ENCODE measurements at regions not wholly inside any gene's neighbourhood (a gene's known extent, or its start where the extent isn't known, plus 50 kb on each side); places are given as distances from the start of the nearest gene placed in this dataset.

DNA sequence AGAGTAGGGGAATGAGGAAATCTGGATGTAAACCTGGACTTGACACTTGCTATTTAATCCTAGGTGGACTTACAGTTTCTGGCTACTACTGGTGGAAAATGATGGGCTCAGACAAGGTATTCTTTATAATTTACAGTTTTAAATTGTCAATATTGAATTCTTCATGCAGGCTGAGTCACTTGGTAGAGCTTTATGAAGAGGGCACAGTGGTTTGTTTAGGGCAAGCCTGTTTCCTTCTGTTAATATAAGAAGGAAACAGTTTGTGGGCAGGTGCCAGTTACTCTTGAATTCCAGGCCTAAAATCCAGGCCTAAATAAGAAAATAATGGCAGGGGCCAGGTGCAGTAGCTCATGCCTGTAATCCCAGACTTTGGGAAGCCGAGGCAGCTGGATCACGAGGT is 355.8 kb upstream of the RGS6 start:
- no peak overlapping the region for H3K27ac Mint-ChIP-seq
- no peak for ATAC-seq (replicated peaks)
- DNase-seq, result no peak
- no peak overlapping the region for H3K4me3 Mint-ChIP-seq
- H3K9me3 Mint-ChIP-seq, result no peaks in the 10 kb centered on the region
- no peaks in the 10 kb centered on the region for H3K27me3 Mint-ChIP-seq
- no peaks in the 10 kb centered on the region for H3K36me3 Mint-ChIP-seq (ENCODE audit: insufficient read depth)
- peaks cover 18 to 22% of the 10 kb centered on the region in 2 donors for H3K4me1 Mint-ChIP-seq (ENCODE audit: low read depth in 2 of 2)

GRCh38 chr14:71579331-71579730 is 352.9 kb upstream of the RGS6 start:
- peaks cover 9 to 26% of the 10 kb centered on the region in 2 donors for H3K4me1 Mint-ChIP-seq (ENCODE audit: low read depth in 2 of 2)

GRCh38 chr14:71582705-71583104 is 349.5 kb upstream of the RGS6 start:
- Mint-ChIP-seq H3K4me1 (ENCODE audit: low read depth in 2 of 2) (peaks cover 0 to 14% of the 10 kb centered on the region in 2 donors), H3K9me3 (no peaks in the 10 kb centered on the region), H3K27me3 (no peaks in the 10 kb centered on the region), H3K27ac (no peak overlapping the region), H3K4me3 (no peak overlapping the region), H3K36me3 (ENCODE audit: insufficient read depth) (no peaks in the 10 kb centered on the region)
- DNase-seq, result no peak
- no peak for ATAC-seq (replicated peaks)

More at GRCh38 chr14:71579331-71579730, 352.9 kb upstream of the RGS6 start:
- H3K27ac Mint-ChIP-seq, result no peak overlapping the region
- no peaks in the 10 kb centered on the region for H3K9me3 Mint-ChIP-seq
- DNase-seq, result no peak
- H3K36me3 Mint-ChIP-seq (ENCODE audit: insufficient read depth), result no peaks in the 10 kb centered on the region
- H3K27me3 Mint-ChIP-seq, result no peaks in the 10 kb centered on the region
- ATAC-seq (replicated peaks), result no peak
- no peak overlapping the region for H3K4me3 Mint-ChIP-seq

DNA sequence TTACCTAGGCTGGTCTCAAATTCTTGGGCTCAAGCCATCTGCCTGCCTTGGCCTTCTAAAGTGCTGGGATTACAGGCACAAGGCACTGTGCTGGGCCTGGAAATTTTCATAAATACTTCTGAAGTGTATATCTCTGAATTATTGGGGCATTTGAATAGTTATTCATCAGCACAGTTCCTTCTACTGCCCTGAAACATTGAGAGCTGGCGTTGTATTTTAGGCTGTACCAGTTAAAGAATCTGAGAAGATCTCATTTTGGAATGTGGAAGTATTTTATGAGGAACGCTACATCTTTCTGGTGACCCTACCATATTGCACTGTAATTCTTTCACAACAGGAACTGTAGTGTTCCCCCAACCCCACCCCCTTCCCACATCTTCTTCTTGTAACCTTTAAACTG is 349.0 kb upstream of the RGS6 start:
- ATAC-seq (replicated peaks) (no peak), DNase-seq (no peak)
- Mint-ChIP-seq H3K27ac (no peak overlapping the region), H3K4me3 (no peak overlapping the region), H3K27me3 (no peaks in the 10 kb centered on the region), H3K36me3 (ENCODE audit: insufficient read depth) (no peaks in the 10 kb centered on the region), H3K4me1 (ENCODE audit: low read depth in 2 of 2) (peaks cover 0 to 14% of the 10 kb centered on the region in 2 donors), H3K9me3 (no peaks in the 10 kb centered on the region)

DNA sequence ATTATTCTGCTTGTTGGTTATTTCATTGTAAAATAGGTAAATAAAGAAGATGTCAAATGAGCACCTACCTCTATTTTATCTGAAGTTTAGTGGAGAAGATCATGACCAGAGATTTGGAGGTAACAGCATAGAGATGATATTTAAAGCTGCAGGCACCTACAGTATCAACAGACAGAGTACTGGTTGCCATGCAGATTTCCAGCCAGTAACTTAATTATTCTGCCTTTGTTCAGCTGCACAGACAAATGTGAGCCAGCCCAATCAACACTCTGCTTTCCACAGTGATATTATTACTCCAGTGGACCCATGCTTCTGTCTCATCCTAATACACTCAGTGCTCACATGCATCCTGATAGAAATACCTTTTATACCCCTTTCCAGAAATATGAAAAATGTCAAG is 348.5 kb upstream of the RGS6 start:
- H3K36me3 Mint-ChIP-seq (ENCODE audit: insufficient read depth), result no peaks in the 10 kb centered on the region
- ATAC-seq (replicated peaks) (no peak), DNase-seq (no peak)
- H3K27me3 Mint-ChIP-seq, result no peaks in the 10 kb centered on the region
- no peaks in the 10 kb centered on the region for H3K9me3 Mint-ChIP-seq
- no peak overlapping the region for H3K27ac Mint-ChIP-seq
- no peak overlapping the region for H3K4me3 Mint-ChIP-seq
- peaks cover 0 to 9% of the 10 kb centered on the region in 2 donors for H3K4me1 Mint-ChIP-seq (ENCODE audit: low read depth in 2 of 2)

DNA sequence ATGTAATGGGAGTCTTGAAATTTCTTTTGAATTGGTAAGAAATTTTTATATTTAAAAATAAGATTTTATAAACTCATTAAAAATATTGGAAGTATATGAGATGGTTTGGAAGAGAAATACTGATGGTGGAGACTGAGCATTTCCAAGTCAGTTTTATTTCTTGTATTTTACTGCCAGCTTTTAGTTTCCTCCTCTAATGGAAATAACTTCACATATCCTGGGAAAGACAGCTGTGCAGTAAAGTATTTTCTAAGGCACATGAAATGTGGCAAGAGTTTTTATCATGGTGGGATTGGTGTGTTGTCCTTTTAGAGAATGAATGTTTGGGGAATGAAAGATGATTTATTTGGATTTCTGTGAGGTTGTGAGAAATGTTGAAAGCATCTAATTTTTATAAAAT is 346.9 kb upstream of the RGS6 start:
- DNase-seq, result no peak
- Mint-ChIP-seq H3K4me1 (ENCODE audit: low read depth in 2 of 2) (peaks cover 1 to 9% of the 10 kb centered on the region in 2 donors), H3K9me3 (no peaks in the 10 kb centered on the region), H3K27me3 (no peaks in the 10 kb centered on the region), H3K27ac (no peak overlapping the region), H3K4me3 (no peak overlapping the region), H3K36me3 (ENCODE audit: insufficient read depth) (no peaks in the 10 kb centered on the region)
- no peak for ATAC-seq (replicated peaks)

- no peaks in the 10 kb centered on the region for H3K36me3 Mint-ChIP-seq (ENCODE audit: insufficient read depth)
- DNase-seq (no peak), ATAC-seq (replicated peaks) (no peak)
- H3K4me3 Mint-ChIP-seq, result no peak overlapping the region
- H3K27ac Mint-ChIP-seq, result peak overlapping the region in 1 of 2 donors; percentile 29
- peaks cover 1 to 9% of the 10 kb centered on the region in 2 donors for H3K4me1 Mint-ChIP-seq (ENCODE audit: low read depth in 2 of 2)
- no peaks in the 10 kb centered on the region for H3K27me3 Mint-ChIP-seq
- H3K9me3 Mint-ChIP-seq, result no peaks in the 10 kb centered on the region
Measured at GRCh38 chr14:71586131-71586897, 345.9 kb upstream of the RGS6 start.

GRCh38 chr14:71588028-71588427 is 344.2 kb upstream of the RGS6 start:
- Mint-ChIP-seq H3K9me3 (no peaks in the 10 kb centered on the region), H3K4me3 (no peak overlapping the region), H3K36me3 (ENCODE audit: insufficient read depth) (no peaks in the 10 kb centered on the region), H3K27me3 (no peaks in the 10 kb centered on the region), H3K4me1 (ENCODE audit: low read depth in 2 of 2) (peaks cover 4 to 6% of the 10 kb centered on the region in 2 donors), H3K27ac (no peak overlapping the region)
- DNase-seq (no peak), ATAC-seq (replicated peaks) (no peak)

- H3K4me1 Mint-ChIP-seq (ENCODE audit: low read depth in 2 of 2), result peaks cover 3 to 6% of the 10 kb centered on the region in 2 donors
- no peak overlapping the region for H3K27ac Mint-ChIP-seq
- H3K4me3 Mint-ChIP-seq, result no peak overlapping the region
- no peaks in the 10 kb centered on the region for H3K9me3 Mint-ChIP-seq
- ATAC-seq (replicated peaks), result no peak
- H3K27me3 Mint-ChIP-seq, result no peaks in the 10 kb centered on the region
- no peak for DNase-seq
- no peaks in the 10 kb centered on the region for H3K36me3 Mint-ChIP-seq (ENCODE audit: insufficient read depth)
Measured at GRCh38 chr14:71588576-71589215, 343.5 kb upstream of the RGS6 start.

DNA sequence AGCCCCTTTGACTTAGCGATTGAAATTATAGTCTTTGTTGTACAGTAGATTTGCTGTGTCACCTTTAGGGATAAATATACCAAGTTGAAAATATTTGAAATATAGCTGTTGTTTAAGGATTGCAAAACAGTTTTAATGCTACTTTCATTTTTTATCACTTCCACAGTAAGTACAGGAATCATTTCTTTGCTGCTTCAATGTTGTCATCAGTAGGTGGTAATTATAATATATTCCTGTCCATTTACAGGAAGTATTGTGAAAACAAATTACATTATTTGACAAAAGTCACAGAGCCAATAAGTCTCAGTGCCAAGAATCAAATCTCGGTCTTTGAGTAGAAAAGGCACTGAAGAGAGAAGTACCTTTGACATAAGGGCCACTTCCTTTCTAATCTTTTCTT is 342.6 kb upstream of the RGS6 start:
- H3K4me1 Mint-ChIP-seq (ENCODE audit: low read depth in 2 of 2), result peaks cover 4 to 6% of the 10 kb centered on the region in 2 donors
- no peaks in the 10 kb centered on the region for H3K27me3 Mint-ChIP-seq
- no peak overlapping the region for H3K4me3 Mint-ChIP-seq
- no peak for ATAC-seq (replicated peaks)
- DNase-seq, result no peak
- H3K9me3 Mint-ChIP-seq, result no peaks in the 10 kb centered on the region
- no peaks in the 10 kb centered on the region for H3K36me3 Mint-ChIP-seq (ENCODE audit: insufficient read depth)
- no peak overlapping the region for H3K27ac Mint-ChIP-seq

DNA sequence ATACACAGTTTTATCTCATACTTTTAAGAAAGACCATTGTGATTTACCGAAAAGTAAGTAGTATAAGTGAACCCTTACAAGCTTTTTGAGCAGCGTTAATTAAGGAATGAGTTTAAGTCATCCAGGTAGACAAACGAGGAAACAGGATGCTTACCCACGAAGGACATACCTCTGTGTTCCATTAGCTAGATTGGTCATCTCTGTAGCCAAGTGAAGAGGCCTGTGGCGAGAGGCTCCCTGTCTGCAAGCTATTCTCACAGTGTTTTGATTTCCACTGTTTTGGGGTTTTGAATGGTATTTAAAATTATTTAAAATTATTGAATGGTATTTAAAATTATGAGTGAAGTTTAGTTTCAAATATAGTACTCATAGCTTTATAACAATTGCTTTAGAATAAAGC is 342.1 kb upstream of the RGS6 start:
- no peaks in the 10 kb centered on the region for H3K9me3 Mint-ChIP-seq
- no peak overlapping the region for H3K4me3 Mint-ChIP-seq
- no peaks in the 10 kb centered on the region for H3K36me3 Mint-ChIP-seq (ENCODE audit: insufficient read depth)
- H3K4me1 Mint-ChIP-seq (ENCODE audit: low read depth in 2 of 2), result peaks cover 7 to 8% of the 10 kb centered on the region in 2 donors
- ATAC-seq (replicated peaks), result no peak
- no peaks in the 10 kb centered on the region for H3K27me3 Mint-ChIP-seq
- no peak for DNase-seq
- H3K27ac Mint-ChIP-seq, result no peak overlapping the region

DNA sequence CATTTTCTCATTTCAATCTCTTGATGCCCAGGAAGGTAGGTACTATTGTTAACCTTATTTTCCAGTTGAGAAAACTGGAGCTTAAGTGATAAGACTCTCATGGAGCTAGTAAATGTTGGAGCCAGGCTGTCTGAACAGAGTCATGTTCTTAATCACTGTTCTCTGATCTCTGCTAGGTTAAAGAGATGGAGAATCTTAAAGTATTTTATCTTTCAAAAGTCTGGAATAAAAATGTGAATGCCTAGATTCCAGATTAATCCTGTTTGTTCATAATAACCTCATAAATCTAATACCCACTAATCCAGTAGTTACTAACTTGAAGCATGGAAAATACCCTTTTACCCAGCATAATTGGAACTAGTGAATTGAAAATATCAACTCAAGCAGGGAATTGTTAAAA is 341.0 kb upstream of the RGS6 start:
- Mint-ChIP-seq H3K9me3 (no peaks in the 10 kb centered on the region), H3K27ac (no peak overlapping the region), H3K27me3 (no peaks in the 10 kb centered on the region), H3K4me1 (ENCODE audit: low read depth in 2 of 2) (peaks cover 11 to 13% of the 10 kb centered on the region in 2 donors), H3K36me3 (ENCODE audit: insufficient read depth) (no peaks in the 10 kb centered on the region), H3K4me3 (no peak overlapping the region)
- ATAC-seq (replicated peaks) (no peak), DNase-seq (no peak)

DNA sequence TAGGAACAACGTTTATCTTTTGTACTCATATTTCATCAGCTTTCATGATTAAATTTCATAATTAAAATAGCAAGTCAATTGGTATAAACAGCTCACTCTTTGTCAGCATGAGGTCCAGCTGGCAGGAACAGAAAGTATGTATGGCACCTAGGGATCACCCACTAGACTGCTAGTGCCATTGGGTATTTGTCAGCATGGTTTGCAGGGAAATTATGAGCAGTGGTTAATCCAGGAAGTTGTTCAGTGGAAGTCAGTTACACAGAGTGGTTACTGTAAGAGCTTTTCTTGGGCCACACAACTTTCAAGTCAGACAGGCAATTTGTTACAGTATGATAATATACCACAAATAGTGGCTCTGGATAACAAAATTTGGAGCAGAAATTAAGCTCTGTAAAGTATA is 340.3 kb upstream of the RGS6 start:
- Mint-ChIP-seq H3K9me3 (no peaks in the 10 kb centered on the region), H3K4me3 (no peak overlapping the region), H3K36me3 (ENCODE audit: insufficient read depth) (no peaks in the 10 kb centered on the region), H3K4me1 (ENCODE audit: low read depth in 2 of 2) (peaks cover 11 to 17% of the 10 kb centered on the region in 2 donors), H3K27ac (peak overlapping the region in 1 of 2 donors; percentile 22), H3K27me3 (no peaks in the 10 kb centered on the region)
- DNase-seq, result no peak
- peak; percentile 71 for ATAC-seq (replicated peaks)

DNA sequence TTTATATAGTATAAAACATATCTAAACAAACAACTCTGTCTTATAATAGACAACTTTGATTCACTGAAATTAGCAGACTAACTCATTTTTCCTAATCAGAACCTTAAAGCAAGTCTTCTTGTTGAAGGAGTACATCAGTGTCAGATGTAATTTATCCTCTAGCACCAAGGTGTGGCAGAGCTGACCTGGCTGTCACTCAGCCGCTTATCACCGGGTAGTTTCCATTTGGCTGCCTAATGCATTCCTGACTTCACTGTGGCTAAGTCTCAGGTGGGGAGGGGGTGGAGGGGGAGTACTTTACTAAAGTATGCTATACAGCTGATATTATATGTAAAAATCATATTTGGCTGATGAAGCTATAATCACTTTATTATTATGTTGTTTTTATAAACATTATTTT is 339.9 kb upstream of the RGS6 start:
- H3K4me3 Mint-ChIP-seq, result no peak overlapping the region
- peaks cover 13 to 20% of the 10 kb centered on the region in 2 donors for H3K4me1 Mint-ChIP-seq (ENCODE audit: low read depth in 2 of 2)
- H3K9me3 Mint-ChIP-seq, result no peaks in the 10 kb centered on the region
- ATAC-seq (replicated peaks), result no peak
- DNase-seq, result no peak
- H3K27ac Mint-ChIP-seq, result peak overlapping the region in 1 of 2 donors; percentile 22
- H3K27me3 Mint-ChIP-seq, result no peaks in the 10 kb centered on the region
- no peaks in the 10 kb centered on the region for H3K36me3 Mint-ChIP-seq (ENCODE audit: insufficient read depth)

All from effector memory CD8-positive, alpha-beta T cell (primary cell).